HG02798 (cell line): ENCODE measurements at regions not wholly inside any gene's neighbourhood (a gene's known extent, or its start where the extent isn't known, plus 50 kb on each side); places are given as distances from the start of the nearest gene placed in this dataset.

ENCODE experiments used
- ATAC-seq: cut with Tn5 transposase; IDR thresholded peaks from one replicate; pipeline ENCODE4 v1.9.1; 2021; ENCODE audit warnings: mild to moderate bottlenecking; ENCODE audit not compliant: unreplicated experiment, poor library complexity

GRCh38 chr2:172376505-172377125, 50.8 kb upstream of the ITGA6 start:
- no peak for ATAC-seq

GRCh38 chr2:172377408-172377807, 50.0 kb upstream of the ITGA6 start:
- no peak for ATAC-seq
